HCT116 (cell line): ENCODE measurements at regions not wholly inside any gene's neighbourhood (a gene's known extent, or its start where the extent isn't known, plus 50 kb on each side); places are given as distances from the start of the nearest gene placed in this dataset.

Experiments
- ATAC-seq: fragments of 200-7000 bp; cut with Tn5 transposase; 2 replicates; pipeline ENCODE4 v1.9.1; 2020; ENCODE audit warnings: mild to moderate bottlenecking, moderate library complexity
- BruUV-seq: library from RNA; stranded (reverse); fragments of 400-500 nt; replicated peaks from 2 replicates; lab custom pipeline; 2021; lab: Mats Ljungman, UMichigan
- CTCF ChIA-PET: fragments of 300-600 bp; sonication (Branson Sonifier 250); formaldehyde crosslinking; loops from one replicate; lab custom pipeline; 2021; ENCODE audit warnings: antibody characterized with exemption; lab: Charles Lee
- POLR2A ChIA-PET: fragments of 300-600, 350-600 bp; sonication (Branson Sonifier 250); formaldehyde crosslinking; loops from one replicate; lab custom pipeline; 2021; ENCODE audit warnings: antibody characterized with exemption; lab: Charles Lee
- RAD21 ChIA-PET, 2 experiments: fragments of 300-600 bp; sonication (Branson Sonifier 250); formaldehyde crosslinking; loops; one replicate each; lab custom pipeline; 2023; ENCODE audit warnings: low total read pairs in 2 of 2; ENCODE audit not compliant: uncharacterized antibody in 2 of 2, unreplicated experiment in 2 of 2, low non-redundant PET in 1 of 2; lab: Charles Lee
- DNase-seq: peaks from one replicate; pipeline ENCODE4 v3.0.0-alpha.2; 2010; ENCODE audit warnings: low read depth, low spot score
- H2AFZ ChIP-seq: fragments of 200-600 bp; shearing (Covaris generic), sonication (generic); 2 replicates; pipeline ENCODE4 v1.6.1; 2017; ENCODE audit warnings: low read depth, mixed run types, mixed read lengths, antibody characterized with exemption, low read length; ENCODE audit not compliant: poor library complexity, severe bottlenecking
- H3K27ac ChIP-seq: 2 replicates; pipeline ENCODE4 v1.5.1; 2012; ENCODE audit warnings: low read depth, low read length
- H3K27me3 ChIP-seq: fragments of 200-600 bp; sonication (generic); 2 replicates; pipeline ENCODE4 v1.6.1; 2016; ENCODE audit warnings: mixed run types, low read length, mixed read lengths; ENCODE audit not compliant: insufficient read depth
- H3K36me3 ChIP-seq, 2 experiments: fragments of 200-500 bp in 1 of 2; fragments of 200-600 bp in 1 of 2; sonication (Bioruptor generic) in 1 of 2; sonication (generic) in 1 of 2; 2 replicates each; pipeline versions ENCODE4 v1.5.1 to v1.6.1; 2014 to 2016; ENCODE audit warnings: low read length in 2 of 2, inconsistent platforms in 1 of 2, mixed read lengths in 1 of 2, mixed run types in 1 of 2; ENCODE audit not compliant: insufficient read depth in 2 of 2, control insufficient read depth in 1 of 2
- H3K4me1 ChIP-seq, 2 experiments: fragments of 200-600 bp in 1 of 2; sonication (generic) in 1 of 2; 2 replicates each; pipeline versions ENCODE4 v1.5.1 to v1.6.1; 2012 to 2017; ENCODE audit warnings: low read length in 2 of 2, inconsistent platforms in 1 of 2, mild to moderate bottlenecking in 1 of 2, mixed read lengths in 1 of 2, mixed run types in 1 of 2, moderate library complexity in 1 of 2; ENCODE audit not compliant: insufficient read depth in 2 of 2, control insufficient read depth in 1 of 2
- H3K4me2 ChIP-seq: fragments of 200-600 bp; sonication (generic); 2 replicates; pipeline ENCODE4 v1.6.1; 2017; ENCODE audit warnings: mixed run types, low read length, mixed read lengths
- H3K4me3 ChIP-seq, 2 experiments: fragments of 200-600 bp in 1 of 2; sonication (generic) in 1 of 2; replicated peaks in 1 of 2; 2 replicates each; pipeline ENCODE4 v1.5.1; 2011 to 2016; ENCODE audit warnings: low read length in 2 of 2, control low read depth in 1 of 2, low read depth in 1 of 2, mild to moderate bottlenecking in 1 of 2, mixed read lengths in 1 of 2, mixed run types in 1 of 2
- H3K79me2 ChIP-seq: fragments of 200-600 bp; sonication (generic); 2 replicates; pipeline ENCODE4 v1.6.1; 2017; ENCODE audit warnings: mild to moderate bottlenecking, mixed run types, low read length, moderate library complexity, mixed read lengths; ENCODE audit not compliant: insufficient read depth
- H3K9ac ChIP-seq: fragments of 200-600 bp; sonication (generic); 2 replicates; pipeline ENCODE4 v1.6.1; 2016; ENCODE audit warnings: low read length, mixed read lengths
- H3K9me2 ChIP-seq: fragments of 200-600 bp; sonication (generic), shearing (Covaris generic); 2 replicates; pipeline ENCODE4 v1.6.1; 2017; ENCODE audit warnings: mixed run types, mild to moderate bottlenecking, moderate library complexity; ENCODE audit not compliant: insufficient read depth
- H3K9me3 ChIP-seq, 2 experiments: fragments of 200-500 bp in 1 of 2; fragments of 200-600 bp in 1 of 2; sonication (Bioruptor generic) in 1 of 2; sonication (generic) in 1 of 2; 2 replicates each; pipeline ENCODE4 v1.6.1; 2014 to 2017; ENCODE audit warnings: low read length in 2 of 2, mixed read lengths in 2 of 2, inconsistent platforms in 1 of 2, low read depth in 1 of 2, mild to moderate bottlenecking in 1 of 2, mixed run types in 1 of 2, moderate library complexity in 1 of 2; ENCODE audit not compliant: control insufficient read depth in 1 of 2, insufficient read depth in 1 of 2
- H4K20me1 ChIP-seq: fragments of 200-600 bp; sonication (generic), shearing (Covaris generic); 2 replicates; pipeline ENCODE4 v1.6.1; 2017; ENCODE audit warnings: mixed run types, mild to moderate bottlenecking, moderate library complexity; ENCODE audit not compliant: insufficient read depth
- CEBPB ChIP-seq: IDR thresholded peaks from 2 replicates; pipeline ENCODE4 v1.6.1; 2012; ENCODE audit warnings: low read depth
- EZH2phosphoT487 ChIP-seq: fragments of 200-600 bp; IDR thresholded peaks from 2 replicates; pipeline ENCODE4 v1.6.1; 2018; ENCODE audit warnings: antibody characterized with exemption, borderline replicate concordance
- MAX ChIP-seq: IDR thresholded peaks from 2 replicates; pipeline ENCODE4 v1.6.1; 2012
- POLR2A ChIP-seq: IDR thresholded peaks from 2 replicates; pipeline ENCODE4 v1.7.0; 2011; ENCODE audit warnings: borderline replicate concordance; ENCODE audit not compliant: insufficient read depth, insufficient read length; ENCODE audit errors: extremely low read depth
- POLR2AphosphoS5 ChIP-seq: IDR thresholded peaks from 2 replicates; pipeline ENCODE4 v1.6.1; 2011; ENCODE audit warnings: mild to moderate bottlenecking, low read depth, low read length, moderate library complexity
- RAD21 ChIP-seq: IDR thresholded peaks from 2 replicates; pipeline ENCODE4 v1.6.1; 2012; ENCODE audit warnings: low read depth, mild to moderate bottlenecking
- SIN3A ChIP-seq: IDR thresholded peaks from 2 replicates; pipeline ENCODE4 v1.6.1; 2012; ENCODE audit warnings: low read depth
- SP1 ChIP-seq: IDR thresholded peaks from 2 replicates; pipeline ENCODE4 v1.6.1; 2012; ENCODE audit warnings: low read depth
- SRF ChIP-seq: IDR thresholded peaks from 2 replicates; pipeline ENCODE4 v1.6.1; 2012; ENCODE audit warnings: low read depth
- TCF7L2 ChIP-seq: IDR thresholded peaks from 2 replicates; pipeline ENCODE4 v1.7.0; 2011; ENCODE audit warnings: borderline replicate concordance, inconsistent platforms; ENCODE audit not compliant: insufficient read depth, insufficient read length; ENCODE audit errors: extremely low read depth
- YY1 ChIP-seq: IDR thresholded peaks from 2 replicates; pipeline ENCODE4 v1.6.1; 2011; ENCODE audit warnings: low read length, low read depth, moderate library complexity, mild to moderate bottlenecking; ENCODE audit not compliant: insufficient replicate concordance; ENCODE audit errors: extremely low read depth
- ZFX ChIP-seq: fragments of 450-650 bp; IDR thresholded peaks from 2 replicates; pipeline ENCODE4 v1.6.1; 2017
- ZNF274 ChIP-seq: fragments of 200-500 bp; sonication (Bioruptor generic); IDR thresholded peaks from 2 replicates; pipeline ENCODE4 v1.6.1; 2014; ENCODE audit warnings: mild to moderate bottlenecking, low read depth, low read length, inconsistent platforms
- intact Hi-C: fragments of 100-400 bp; cut with micrococcal nuclease; formaldehyde crosslinking; loops from 2 replicates; pipeline ENCODE4 v1.10.0; 2022

DNA sequence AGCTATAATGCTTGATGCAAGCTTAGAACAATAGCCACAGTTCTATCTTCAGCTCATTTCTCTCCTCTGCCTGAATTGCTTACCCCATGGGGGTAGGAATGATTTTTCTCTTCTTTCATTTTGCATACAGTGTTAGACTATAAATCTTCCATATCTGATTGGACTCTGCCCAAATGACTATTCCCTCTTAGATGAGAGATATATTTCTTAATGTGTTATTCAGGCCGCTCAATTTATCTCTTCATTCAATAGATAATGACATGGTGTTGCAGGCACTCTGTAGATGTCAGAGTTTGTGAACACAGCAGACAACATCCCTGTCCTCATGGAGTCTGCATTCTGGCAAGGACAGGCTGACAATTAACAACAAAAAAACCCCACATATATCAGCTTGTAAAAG, 443.7 kb upstream of the CELF4 start:
- no peaks in the 10 kb centered on the region for H4K20me1 ChIP-seq
- no peak overlapping the region for H2AFZ ChIP-seq
- RAD21 ChIA-PET: no interaction called here
- POLR2A ChIA-PET: no interaction called here
- no TSS peak for BruUV-seq
- ATAC-seq (no peak), DNase-seq (no peak)
- H3K27me3 ChIP-seq: no peaks in the 10 kb centered on the region
- H3K9ac ChIP-seq: no peak overlapping the region
- peaks cover 0 to 16% of the 10 kb centered on the region in 2 experiments; a peak in 2 of 4 replicates for H3K9me3 ChIP-seq
- CTCF ChIA-PET: no interaction called here
- intact Hi-C loops: no loop called here
- H3K9me2 ChIP-seq: no peaks in the 10 kb centered on the region
- TF ChIP-seq ZNF274 (no peak), POLR2A (no peak), SRF (no peak), TCF7L2 (no peak), CEBPB (no peak), EZH2phosphoT487 (no peak), YY1 (no peak), ZFX (no peak), POLR2AphosphoS5 (no peak), SP1 (no peak), MAX (no peak), SIN3A (no peak), RAD21 (no peak)
- TF ChIP-seq, all 23 proteins: peak for 0
- H3K4me3 ChIP-seq: no peak overlapping the region
- no peak overlapping the region for H3K27ac ChIP-seq
- H3K36me3 ChIP-seq: no peaks in the 10 kb centered on the region
- no peak overlapping the region for H3K4me2 ChIP-seq
- H3K4me1 ChIP-seq: no peaks in the 10 kb centered on the region
- H3K79me2 ChIP-seq: no peaks in the 10 kb centered on the region
